DND-41 (cell line): ENCODE measurements at regions not wholly inside any gene's neighbourhood (a gene's known extent, or its start where the extent isn't known, plus 50 kb on each side); places are given as distances from the start of the nearest gene placed in this dataset.

Source experiments
- ATAC-seq: fragments of 200-7000 bp; cut with Tn5 transposase; 3 replicates; pipeline ENCODE4 v1.9.1; 2021; ENCODE audit warnings: low read depth; ENCODE audit not compliant: insufficient read depth
- DNase-seq: peaks from one replicate; pipeline ENCODE4 v3.0.0-alpha.2; 2020
- H2AFZ ChIP-seq: 2 replicates; pipeline ENCODE4 v1.6.0; 2012; ENCODE audit warnings: low read depth, low read length
- H3K27ac ChIP-seq: 2 replicates; pipeline ENCODE4 v1.5.1; 2012; ENCODE audit warnings: low read length, inconsistent platforms
- H3K27me3 ChIP-seq: fragments of 200-600 bp; sonication (generic); 2 replicates; pipeline ENCODE4 v1.6.0; 2012; ENCODE audit warnings: low read length, mild to moderate bottlenecking, inconsistent platforms; ENCODE audit not compliant: insufficient read depth, poor library complexity
- H3K36me3 ChIP-seq: 2 replicates; pipeline ENCODE4 v1.5.1; 2012; ENCODE audit warnings: low read length, inconsistent platforms; ENCODE audit not compliant: insufficient read depth
- H3K4me1 ChIP-seq: 2 replicates; pipeline ENCODE4 v1.5.1; 2012; ENCODE audit warnings: mild to moderate bottlenecking, low read length; ENCODE audit not compliant: insufficient read depth
- H3K4me2 ChIP-seq: 2 replicates; pipeline ENCODE4 v1.6.0; 2012; ENCODE audit warnings: mild to moderate bottlenecking, moderate library complexity, low read length, inconsistent platforms; ENCODE audit not compliant: insufficient read depth
- H3K4me3 ChIP-seq, 2 experiments: fragments of 200-600 bp in 1 of 2; shearing (Covaris generic) in 1 of 2; 2 replicates each; pipeline ENCODE4 v1.5.1; 2012 to 2016; ENCODE audit warnings: inconsistent platforms in 2 of 2, low read length in 2 of 2, mild to moderate bottlenecking in 2 of 2, low read depth in 1 of 2, moderate library complexity in 1 of 2
- H3K79me2 ChIP-seq: 2 replicates; pipeline ENCODE4 v1.6.0; 2012; ENCODE audit warnings: low read length, inconsistent platforms; ENCODE audit not compliant: insufficient read depth
- H3K9ac ChIP-seq: 2 replicates; pipeline ENCODE4 v1.6.0; 2012; ENCODE audit warnings: low read depth, mild to moderate bottlenecking, inconsistent platforms, low read length, moderate library complexity
- H3K9me3 ChIP-seq: 2 replicates; pipeline ENCODE4 v1.5.1; 2012; ENCODE audit warnings: low read length, moderate library complexity, mild to moderate bottlenecking, inconsistent platforms; ENCODE audit not compliant: insufficient read depth, severe bottlenecking
- H4K20me1 ChIP-seq: 2 replicates; pipeline ENCODE4 v1.6.0; 2012; ENCODE audit warnings: low read length; ENCODE audit not compliant: insufficient read depth
- EZH2 ChIP-seq: IDR thresholded peaks from 3 replicates; pipeline ENCODE4 v1.6.1; 2012; ENCODE audit warnings: borderline replicate concordance, low read depth, mild to moderate bottlenecking, moderate library complexity, low read length, inconsistent platforms; ENCODE audit not compliant: severe bottlenecking
- TF ChIP-seq, protein P1 (sequence below): IDR thresholded peaks from 2 replicates; pipeline ENCODE4 v1.5.1; 2012; ENCODE audit warnings: borderline replicate concordance, low read length, moderate library complexity, mild to moderate bottlenecking; ENCODE audit not compliant: poor library complexity, severe bottlenecking; ENCODE audit errors: extremely low read depth

DNA sequence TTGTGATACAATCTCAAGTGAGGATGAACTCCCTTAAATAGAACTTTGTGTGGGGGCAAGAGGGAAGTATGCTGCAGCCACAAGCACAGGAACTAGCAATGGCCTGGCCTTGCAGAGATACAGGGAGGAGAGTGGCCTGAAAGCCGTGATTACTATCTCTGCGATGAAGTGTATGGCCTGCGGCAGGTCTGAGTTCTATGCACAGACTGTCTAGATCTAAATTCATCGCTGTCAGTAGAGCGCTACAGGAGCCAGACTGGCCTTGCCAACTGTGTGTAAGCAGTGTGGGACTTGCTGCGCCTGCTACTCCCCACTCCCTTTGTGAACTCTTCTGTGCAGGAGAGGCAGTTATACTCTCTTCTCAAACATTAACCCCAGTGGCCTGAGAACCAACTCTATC, 997.0 kb downstream of the GRIK2 start:
- Histone ChIP-seq H3K9ac (no peak overlapping the region), H2AFZ (no peak overlapping the region), H3K79me2 (no peaks in the 10 kb centered on the region), H3K4me1 (no peaks in the 10 kb centered on the region), H3K36me3 (no peaks in the 10 kb centered on the region), H3K27ac (no peak overlapping the region), H3K27me3 (no peaks in the 10 kb centered on the region), H3K9me3 (no peaks in the 10 kb centered on the region), H4K20me1 (no peaks in the 10 kb centered on the region), H3K4me3 (no peak overlapping the region), H3K4me2 (no peak overlapping the region)
- no peak for ATAC-seq
- TF ChIP-seq, protein P1, sequence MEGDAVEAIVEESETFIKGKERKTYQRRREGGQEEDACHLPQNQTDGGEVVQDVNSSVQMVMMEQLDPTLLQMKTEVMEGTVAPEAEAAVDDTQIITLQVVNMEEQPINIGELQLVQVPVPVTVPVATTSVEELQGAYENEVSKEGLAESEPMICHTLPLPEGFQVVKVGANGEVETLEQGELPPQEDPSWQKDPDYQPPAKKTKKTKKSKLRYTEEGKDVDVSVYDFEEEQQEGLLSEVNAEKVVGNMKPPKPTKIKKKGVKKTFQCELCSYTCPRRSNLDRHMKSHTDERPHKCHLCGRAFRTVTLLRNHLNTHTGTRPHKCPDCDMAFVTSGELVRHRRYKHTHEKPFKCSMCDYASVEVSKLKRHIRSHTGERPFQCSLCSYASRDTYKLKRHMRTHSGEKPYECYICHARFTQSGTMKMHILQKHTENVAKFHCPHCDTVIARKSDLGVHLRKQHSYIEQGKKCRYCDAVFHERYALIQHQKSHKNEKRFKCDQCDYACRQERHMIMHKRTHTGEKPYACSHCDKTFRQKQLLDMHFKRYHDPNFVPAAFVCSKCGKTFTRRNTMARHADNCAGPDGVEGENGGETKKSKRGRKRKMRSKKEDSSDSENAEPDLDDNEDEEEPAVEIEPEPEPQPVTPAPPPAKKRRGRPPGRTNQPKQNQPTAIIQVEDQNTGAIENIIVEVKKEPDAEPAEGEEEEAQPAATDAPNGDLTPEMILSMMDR, result no peak
- TF ChIP-seq EZH2, result no peak
- no peak for DNase-seq

DNA sequence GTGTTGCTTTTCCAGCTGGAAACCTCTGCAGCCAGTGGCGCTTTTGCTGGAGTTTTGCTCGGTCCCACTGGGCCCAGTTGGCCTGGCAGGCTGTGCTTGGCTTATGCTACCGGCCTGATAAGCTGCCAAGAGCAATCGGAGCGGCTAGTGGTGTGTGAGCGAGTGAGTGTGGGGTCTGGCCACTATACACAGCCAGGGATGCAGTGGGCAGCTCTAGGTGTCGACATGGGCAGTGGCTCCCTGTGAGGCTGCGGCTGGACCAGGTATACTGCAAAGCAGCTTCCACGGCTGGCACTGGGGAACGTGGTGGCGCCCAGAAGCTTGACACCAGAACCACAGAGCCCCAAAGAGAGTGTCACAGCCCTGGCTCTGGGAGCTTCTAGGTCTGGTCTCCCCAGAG, 996.5 kb downstream of the GRIK2 start:
- ATAC-seq (no peak), DNase-seq (no peak)
- Histone ChIP-seq H3K27ac (no peak overlapping the region), H3K79me2 (no peaks in the 10 kb centered on the region), H2AFZ (no peak overlapping the region), H3K4me3 (no peak overlapping the region), H3K36me3 (no peaks in the 10 kb centered on the region), H3K9ac (no peak overlapping the region), H3K4me2 (no peak overlapping the region), H3K9me3 (no peaks in the 10 kb centered on the region), H3K27me3 (no peaks in the 10 kb centered on the region), H4K20me1 (no peaks in the 10 kb centered on the region), H3K4me1 (no peaks in the 10 kb centered on the region)
- TF ChIP-seq EZH2, result no peak
- TF ChIP-seq, protein P1, result no peak

DNA sequence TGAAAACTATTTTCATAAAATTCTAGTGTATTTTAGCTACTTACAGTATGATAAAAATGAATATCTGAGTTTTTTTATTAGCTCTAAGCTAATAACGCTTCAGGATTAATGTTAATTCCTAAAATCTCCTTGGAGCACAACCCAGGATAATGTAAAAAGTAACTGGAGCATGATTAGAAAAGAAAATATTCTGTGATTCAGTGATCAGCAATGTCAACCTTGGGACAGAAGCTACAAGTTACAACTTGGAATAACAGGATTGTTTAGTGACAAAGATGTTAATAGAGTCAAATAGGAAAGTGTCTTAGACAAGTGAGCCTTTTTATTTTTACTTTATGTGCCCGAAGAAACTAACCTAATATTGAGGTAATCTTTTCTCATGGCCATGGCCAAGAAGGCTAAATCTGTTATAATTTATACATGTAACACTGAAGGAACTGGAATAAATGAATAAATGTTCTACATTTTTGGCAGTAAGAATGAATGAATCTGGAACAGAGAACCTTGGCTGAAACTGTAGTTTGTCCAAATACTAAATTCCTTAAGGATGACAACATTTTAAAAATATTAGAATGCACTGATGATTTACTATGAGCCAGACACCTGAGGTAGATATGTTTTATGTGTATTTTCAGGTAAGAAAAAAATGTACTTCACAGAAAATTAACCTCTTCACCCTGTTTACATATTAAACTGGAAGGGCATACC, 994.0 kb downstream of the GRIK2 start:
- Histone ChIP-seq H4K20me1 (no peaks in the 10 kb centered on the region), H2AFZ (no peak overlapping the region), H3K27ac (no peak overlapping the region), H3K4me3 (no peak overlapping the region), H3K9ac (no peak overlapping the region), H3K4me2 (no peak overlapping the region), H3K9me3 (no peaks in the 10 kb centered on the region), H3K4me1 (no peaks in the 10 kb centered on the region), H3K27me3 (no peaks in the 10 kb centered on the region), H3K79me2 (no peaks in the 10 kb centered on the region), H3K36me3 (no peaks in the 10 kb centered on the region)
- DNase-seq, result no peak
- no peak for TF ChIP-seq EZH2
- TF ChIP-seq, protein P1, result no peak
- ATAC-seq, result no peak

DNA sequence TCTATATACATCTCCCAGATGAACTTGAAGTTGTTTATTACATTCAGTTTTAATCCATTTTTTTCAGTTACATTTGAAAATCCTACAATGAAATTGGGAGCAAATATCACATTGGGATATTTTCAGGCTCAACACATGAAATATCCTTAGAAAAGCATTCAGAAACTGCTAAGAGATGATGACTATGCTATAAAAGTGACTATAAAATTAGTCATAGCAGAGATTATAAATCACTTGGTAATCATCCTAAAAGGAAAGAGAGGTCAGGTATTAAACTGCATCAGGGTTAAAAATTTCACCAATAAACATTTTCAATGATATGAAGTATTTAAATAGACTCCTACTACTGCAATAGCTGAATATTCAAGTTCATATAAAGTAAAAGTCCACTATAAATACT, 987.7 kb downstream of the GRIK2 start:
- no peaks in the 10 kb centered on the region for H3K4me1 ChIP-seq
- DNase-seq (no peak), ATAC-seq (no peak)
- H2AFZ ChIP-seq, result no peak overlapping the region
- H4K20me1 ChIP-seq, result no peaks in the 10 kb centered on the region
- H3K9ac ChIP-seq, result no peak overlapping the region
- no peak overlapping the region for H3K27ac ChIP-seq
- no peak overlapping the region for H3K4me2 ChIP-seq
- H3K79me2 ChIP-seq, result no peaks in the 10 kb centered on the region
- no peak overlapping the region for H3K4me3 ChIP-seq
- H3K36me3 ChIP-seq, result no peaks in the 10 kb centered on the region
- no peak for TF ChIP-seq EZH2
- TF ChIP-seq, protein P1, result no peak
- H3K9me3 ChIP-seq, result no peaks in the 10 kb centered on the region
- H3K27me3 ChIP-seq, result no peaks in the 10 kb centered on the region
